DOHH2 (cell line): ENCODE measurements at regions not wholly inside any gene's neighbourhood (a gene's known extent, or its start where the extent isn't known, plus 50 kb on each side); places are given as distances from the start of the nearest gene placed in this dataset.

ENCODE experiments used
- CTCF ChIP-seq: fragments of 200-600 bp; sonication (generic); IDR thresholded peaks from one replicate; pipeline ENCODE4 v1.5.1; 2014; ENCODE audit warnings: antibody characterized with exemption, mild to moderate bottlenecking, low read depth, low read length; ENCODE audit not compliant: poor library complexity, severe bottlenecking
- EZH2phosphoT487 ChIP-seq: fragments of 200-600 bp; sonication (generic); IDR thresholded peaks from 2 replicates; pipeline ENCODE4 v1.6.1; 2017; ENCODE audit warnings: borderline replicate concordance, mild to moderate bottlenecking, antibody characterized with exemption, low read length, moderate library complexity, mixed read lengths

GRCh38 chr18:73947180-73947921 lies 200.3 kb downstream of the FBXO15 start:
- TF ChIP-seq CTCF = no peak
- no peak for TF ChIP-seq EZH2phosphoT487
